ENCODE measurements at regions not wholly inside any gene's neighbourhood (a gene's known extent, or its start where the extent isn't known, plus 50 kb on each side); places are given as distances from the start of the nearest gene placed in this dataset.

GRCh38 chr20:11867291-11867919 is 50.3 kb upstream of the BTBD3 start:
- TF ChIP-seq SIN3A (IDR thresholded peaks at IDR 0.05; ENCODE audit: borderline replicate concordance, insufficient read depth, low read length), result no peak
- no peak for TF ChIP-seq POLR2AphosphoS5 (IDR thresholded peaks at IDR 0.05; ENCODE audit: low read depth, low read length)
- no peak for TF ChIP-seq TAF1 (IDR thresholded peaks at IDR 0.05; ENCODE audit: borderline replicate concordance, insufficient read depth, low read length)
- TF ChIP-seq REST (IDR thresholded peaks at IDR 0.05; ENCODE audit: insufficient read depth in 1 of 2, low read depth in 2 of 2, low read length in 2 of 2), result no peak
- TF ChIP-seq FOXP2 (optimal IDR thresholded peaks at IDR 0.05; ENCODE audit: borderline replicate concordance, extremely low read depth, extremely low read length, insufficient read depth), result no peak
